Fibroblast of mammary gland (primary cell): ENCODE measurements at regions not wholly inside any gene's neighbourhood (a gene's known extent, or its start where the extent isn't known, plus 50 kb on each side); places are given as distances from the start of the nearest gene placed in this dataset.

Source experiments
- DNase-seq: peaks from one replicate; pipeline ENCODE4 v3.0.0-alpha.2; 2010; ENCODE audit warnings: low read depth
- H3K4me3 ChIP-seq: 2 replicates; pipeline ENCODE4 v1.5.1; 2011; ENCODE audit warnings: low read depth, mild to moderate bottlenecking, low read length, moderate library complexity; ENCODE audit not compliant: control insufficient read depth
- CTCF ChIP-seq: conservative IDR thresholded peaks from 2 replicates; pipeline ENCODE4 v1.5.1; 2011; ENCODE audit warnings: low read depth, low read length, inconsistent platforms; ENCODE audit not compliant: control insufficient read depth, insufficient read depth

GRCh38 chrX:150160656-150161055 lies 202.5 kb upstream of the MAMLD1 start:
- no peak for DNase-seq
- H3K4me3 ChIP-seq = no peak overlapping the region
- TF ChIP-seq CTCF = no peak

GRCh38 chrX:150161193-150161592 lies 201.9 kb upstream of the MAMLD1 start:
- DNase-seq = peak; percentile 26
- TF ChIP-seq CTCF = no peak
- no peak overlapping the region for H3K4me3 ChIP-seq

GRCh38 chrX:150162141-150162540 lies 201.0 kb upstream of the MAMLD1 start:
- no peak overlapping the region for H3K4me3 ChIP-seq
- DNase-seq = peak; percentile 31
- TF ChIP-seq CTCF = no peak

- no peak for DNase-seq
- H3K4me3 ChIP-seq = no peak overlapping the region
- no peak for TF ChIP-seq CTCF
Measured at GRCh38 chrX:150163221-150163930, 199.7 kb upstream of the MAMLD1 start.

- DNase-seq = no peak
- no peak for TF ChIP-seq CTCF
Measured at GRCh38 chrX:150163956-150164726, 199.0 kb upstream of the MAMLD1 start.

GRCh38 chrX:150164971-150165600 lies 198.0 kb upstream of the MAMLD1 start:
- no peak for TF ChIP-seq CTCF
- DNase-seq = no peak
- no peak overlapping the region for H3K4me3 ChIP-seq

More at GRCh38 chrX:150163956-150164726, 199.0 kb upstream of the MAMLD1 start:
- H3K4me3 ChIP-seq = no peak overlapping the region
